ENCODE measurements at regions not wholly inside any gene's neighbourhood (a gene's known extent, or its start where the extent isn't known, plus 50 kb on each side); places are given as distances from the start of the nearest gene placed in this dataset.

DNA sequence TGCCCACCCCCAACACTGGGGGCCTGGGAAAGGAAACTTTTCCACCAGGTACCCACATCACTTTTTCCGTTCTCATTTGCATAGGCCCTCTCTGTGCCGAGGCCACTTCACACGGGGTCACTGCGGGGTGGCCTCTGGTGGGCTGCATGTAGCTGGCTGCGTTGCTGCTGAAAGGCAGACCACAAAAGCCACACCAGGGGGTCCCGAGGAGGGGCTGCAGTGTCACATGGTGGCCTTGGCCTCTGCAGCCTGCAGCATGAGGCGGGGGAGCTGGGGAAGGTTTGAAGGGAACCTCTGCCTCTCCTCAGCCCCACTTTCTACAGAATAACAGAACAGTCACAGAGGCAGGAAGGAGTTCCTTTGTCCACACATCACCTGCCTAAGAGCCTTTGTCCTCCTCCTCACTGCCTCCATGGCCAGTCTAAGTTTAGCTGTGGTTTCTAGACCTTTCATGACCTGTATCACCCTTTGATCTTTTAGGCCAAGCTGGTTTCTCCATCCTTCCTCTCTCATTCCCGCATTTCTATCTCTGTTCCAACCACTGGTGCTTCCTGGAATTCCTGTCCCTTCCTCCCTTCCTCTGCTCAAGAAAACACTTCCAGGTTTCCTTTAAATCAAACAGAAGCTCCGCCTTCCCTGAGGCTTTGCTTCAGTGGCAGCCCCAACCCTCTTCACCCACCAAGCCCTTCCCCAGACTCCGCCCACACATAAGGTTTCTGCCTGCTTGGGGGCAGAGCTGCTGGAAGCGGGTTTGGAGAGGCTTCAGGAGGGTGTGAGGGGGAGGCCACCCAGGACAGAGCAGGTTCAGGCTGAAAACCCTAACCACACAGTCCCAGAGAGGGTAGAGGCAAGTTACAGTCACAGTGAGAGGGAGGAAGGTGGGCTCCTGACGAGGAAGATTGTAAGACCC, 150.7 kb upstream of the TLE3 start:
- DNase-seq: peak; percentile 34
- in situ Hi-C loops (cut with MboI; ENCODE audit: low pct_unique_long_range_greater_than_20kb, low sequenced_read_pairs): no loop called here

DNA sequence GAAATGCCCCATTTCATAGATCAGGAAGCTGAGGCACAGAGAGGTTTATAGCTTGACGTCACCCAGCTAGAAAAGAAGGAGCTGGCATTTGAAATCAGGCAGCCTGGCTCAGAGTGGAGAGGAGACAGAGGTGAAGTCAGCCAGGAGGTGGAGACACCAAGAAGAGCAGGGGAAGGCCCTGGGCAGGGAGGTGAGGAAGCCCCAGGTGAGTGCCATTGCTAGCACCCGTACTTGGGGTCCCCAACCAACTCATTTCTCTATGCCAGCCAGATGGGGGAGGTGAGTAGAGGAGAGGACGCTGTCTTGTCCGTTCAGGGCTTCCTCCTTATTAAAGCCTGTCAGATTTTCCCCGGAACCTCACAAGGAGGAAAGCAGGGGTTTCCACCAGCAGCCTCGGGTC, 149.6 kb upstream of the TLE3 start:
- DNase-seq: no peak
- in situ Hi-C loops (cut with MboI; ENCODE audit: low pct_unique_long_range_greater_than_20kb, low sequenced_read_pairs): no loop called here

DNA sequence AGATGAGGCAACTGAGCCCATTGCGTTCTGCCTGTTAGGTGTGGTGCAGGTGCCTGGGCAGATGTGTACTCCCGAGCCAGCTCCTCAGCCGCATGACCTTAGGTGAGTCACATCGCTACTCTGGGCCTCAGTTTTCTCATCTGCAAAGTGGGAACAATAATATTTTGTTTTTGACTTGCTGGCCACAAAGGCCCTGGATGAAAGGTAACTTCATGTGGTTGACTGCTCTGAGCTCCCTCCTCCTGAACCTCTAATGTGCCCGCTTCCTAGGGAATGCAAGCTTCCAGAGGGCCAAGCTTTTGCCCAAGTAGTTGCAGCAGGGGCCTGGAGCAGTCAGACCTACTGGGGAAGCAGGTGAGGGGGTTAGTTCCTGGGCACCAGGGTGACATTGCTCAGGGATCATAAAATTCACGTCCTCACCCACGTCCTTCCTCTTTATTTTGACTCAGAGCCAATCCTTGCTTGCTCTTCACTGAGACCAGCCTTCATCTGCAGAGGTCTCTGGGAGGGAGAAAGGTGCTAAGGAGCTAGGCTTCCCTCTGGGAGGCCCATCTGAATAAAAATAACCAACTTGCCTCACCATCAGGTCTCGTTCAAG, 149.0 kb upstream of the TLE3 start:
- in situ Hi-C loops (cut with MboI; ENCODE audit: low pct_unique_long_range_greater_than_20kb, low sequenced_read_pairs): no loop called here
- no peak for DNase-seq

DNA sequence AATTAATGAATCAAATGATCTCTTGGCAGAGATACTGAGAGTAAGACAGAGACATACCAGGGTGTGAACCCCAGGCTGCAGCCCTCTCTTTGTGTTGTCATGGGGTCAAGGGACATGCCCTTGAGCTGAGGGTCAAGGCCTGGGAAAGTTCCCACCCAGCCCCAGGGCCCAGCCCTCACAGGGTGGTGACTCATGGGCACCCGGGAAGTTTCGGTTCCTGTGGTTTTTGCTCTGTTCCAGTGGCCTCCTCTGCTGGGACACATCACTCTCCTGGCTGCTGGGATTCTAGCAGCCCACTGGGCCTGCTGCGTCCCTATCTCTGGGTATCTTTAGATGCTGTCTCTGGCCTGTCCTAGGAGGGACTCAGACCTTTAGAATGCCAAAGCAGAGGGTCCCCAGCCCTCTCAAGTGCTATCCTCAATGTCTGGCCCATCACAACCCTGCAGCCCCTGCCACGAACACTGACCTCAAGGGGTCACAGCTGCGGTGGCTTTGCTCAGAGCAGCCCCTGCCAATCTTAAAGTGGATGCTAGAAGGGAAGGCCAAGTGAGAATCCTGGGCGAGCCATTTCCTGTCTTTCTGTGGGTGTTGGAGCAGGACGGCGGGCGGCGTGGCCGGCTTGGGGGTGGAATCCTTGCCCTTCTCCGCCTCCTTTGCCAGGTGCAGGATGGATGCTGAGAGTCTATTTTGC, 148.4 kb upstream of the TLE3 start:
- in situ Hi-C loops (cut with MboI; ENCODE audit: low pct_unique_long_range_greater_than_20kb, low sequenced_read_pairs): no loop called here

DNA sequence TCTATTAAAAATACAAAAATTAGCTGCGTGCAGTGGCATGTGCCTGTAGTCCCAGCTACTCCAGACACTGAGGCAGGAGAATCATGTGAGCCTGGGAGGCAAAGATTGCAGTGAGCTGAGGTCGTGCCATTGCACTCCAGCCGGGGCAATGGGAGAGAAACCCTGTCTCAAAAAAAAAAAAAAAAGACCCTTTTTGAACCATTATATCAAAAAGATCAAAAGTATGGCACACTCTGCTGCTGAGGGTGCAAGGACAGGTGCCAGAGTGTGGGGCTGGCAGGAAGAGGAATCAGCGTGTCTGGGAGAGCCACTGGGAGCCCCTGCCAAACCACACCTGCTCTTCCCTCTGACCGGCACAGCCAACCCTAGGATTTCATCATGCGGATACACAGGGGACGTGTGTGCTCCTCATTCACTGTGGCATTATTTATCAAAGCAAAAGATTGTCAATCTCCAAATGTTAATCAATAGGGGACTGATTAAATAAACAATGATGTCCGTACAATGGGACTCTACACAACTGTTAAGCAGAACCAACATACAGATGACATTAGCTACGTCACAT, 147.3 kb upstream of the TLE3 start:
- in situ Hi-C loops (cut with MboI; ENCODE audit: low pct_unique_long_range_greater_than_20kb, low sequenced_read_pairs): no loop called here

More for the DNA sequence above, 148.4 kb upstream of the TLE3 start:
- no peak for DNase-seq

DNA sequence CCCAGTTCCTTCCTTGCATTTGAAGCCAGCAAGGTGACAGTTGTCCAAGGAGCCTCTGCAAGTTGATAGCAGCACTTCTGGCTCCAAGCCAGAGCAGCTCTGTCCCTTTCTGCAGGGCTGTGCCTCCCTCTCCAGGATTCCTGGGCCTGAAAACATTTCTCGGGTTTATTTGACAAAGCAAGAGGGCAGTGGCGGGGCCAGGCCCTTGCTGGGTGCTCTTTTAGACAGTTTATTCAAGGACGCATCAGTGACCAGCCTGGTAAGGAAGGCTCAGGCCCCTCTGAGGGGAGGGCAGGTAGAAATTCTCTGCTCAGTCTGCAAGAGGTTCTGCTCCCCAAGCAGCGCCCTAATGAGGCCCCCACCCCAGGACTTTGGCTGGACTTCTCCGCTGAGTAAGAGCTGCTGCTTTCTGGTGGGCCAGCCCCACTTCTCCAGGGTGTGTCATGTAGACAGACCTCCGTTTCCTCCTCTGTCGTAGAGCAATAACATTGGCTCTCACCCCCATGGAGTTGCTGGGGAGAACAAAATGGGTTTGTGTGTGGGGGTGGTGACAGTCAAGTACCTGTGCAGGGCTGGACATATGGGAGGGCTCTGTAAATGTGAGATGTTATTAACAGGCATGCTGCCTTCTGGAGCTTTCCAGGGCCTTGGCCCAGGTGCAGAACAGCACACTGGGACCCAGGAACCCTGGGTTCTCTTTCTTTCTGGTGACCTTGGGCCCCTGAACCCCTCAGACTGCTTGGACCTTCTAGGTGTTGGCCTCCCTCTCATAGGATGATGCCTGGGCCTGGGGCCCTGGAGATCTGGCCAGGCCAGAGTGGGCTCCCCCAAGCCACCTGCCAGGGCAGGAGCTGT, 146.2 kb upstream of the TLE3 start:
- in situ Hi-C loops (cut with MboI; ENCODE audit: low pct_unique_long_range_greater_than_20kb, low sequenced_read_pairs): no loop called here
- no peak for DNase-seq

More for the DNA sequence above, 147.3 kb upstream of the TLE3 start:
- DNase-seq: no peak

DNA sequence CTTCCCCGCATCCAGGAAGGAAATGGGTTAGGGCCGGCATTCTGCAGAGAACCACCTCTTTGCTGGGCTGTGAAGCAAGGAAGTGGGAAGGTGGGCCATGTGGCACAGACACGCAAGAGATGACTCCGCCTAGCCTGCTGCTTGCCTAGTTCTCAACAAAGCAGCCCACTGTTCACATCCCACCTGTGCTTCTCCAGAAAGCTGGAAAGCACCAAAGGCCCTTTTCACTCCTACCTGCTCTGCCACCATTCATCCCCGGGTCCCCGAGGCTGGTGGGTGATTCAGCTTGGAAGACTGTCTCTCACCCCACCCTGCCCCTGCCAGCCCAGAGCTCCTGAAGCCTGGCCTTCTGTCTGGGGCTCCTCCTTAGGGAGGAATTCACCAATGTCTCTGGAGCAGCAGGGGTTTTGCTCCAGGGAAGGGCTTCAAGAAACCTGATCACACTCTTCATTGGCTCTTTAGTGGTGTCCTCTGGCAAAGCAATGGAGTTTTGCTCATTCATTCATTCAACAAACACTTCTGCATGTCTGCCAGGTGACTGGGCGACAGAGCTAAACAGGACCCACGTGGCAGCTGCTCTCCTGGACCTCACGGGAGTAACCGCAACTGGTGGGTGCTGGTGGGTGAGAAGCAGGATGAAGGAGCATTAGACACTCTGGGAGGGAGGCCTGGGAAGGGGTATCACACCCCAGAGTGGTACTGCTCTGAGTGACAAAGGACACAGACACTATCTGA, 145.4 kb upstream of the TLE3 start:
- no peak for DNase-seq
- in situ Hi-C loops (cut with MboI; ENCODE audit: low pct_unique_long_range_greater_than_20kb, low sequenced_read_pairs): no loop called here

DNA sequence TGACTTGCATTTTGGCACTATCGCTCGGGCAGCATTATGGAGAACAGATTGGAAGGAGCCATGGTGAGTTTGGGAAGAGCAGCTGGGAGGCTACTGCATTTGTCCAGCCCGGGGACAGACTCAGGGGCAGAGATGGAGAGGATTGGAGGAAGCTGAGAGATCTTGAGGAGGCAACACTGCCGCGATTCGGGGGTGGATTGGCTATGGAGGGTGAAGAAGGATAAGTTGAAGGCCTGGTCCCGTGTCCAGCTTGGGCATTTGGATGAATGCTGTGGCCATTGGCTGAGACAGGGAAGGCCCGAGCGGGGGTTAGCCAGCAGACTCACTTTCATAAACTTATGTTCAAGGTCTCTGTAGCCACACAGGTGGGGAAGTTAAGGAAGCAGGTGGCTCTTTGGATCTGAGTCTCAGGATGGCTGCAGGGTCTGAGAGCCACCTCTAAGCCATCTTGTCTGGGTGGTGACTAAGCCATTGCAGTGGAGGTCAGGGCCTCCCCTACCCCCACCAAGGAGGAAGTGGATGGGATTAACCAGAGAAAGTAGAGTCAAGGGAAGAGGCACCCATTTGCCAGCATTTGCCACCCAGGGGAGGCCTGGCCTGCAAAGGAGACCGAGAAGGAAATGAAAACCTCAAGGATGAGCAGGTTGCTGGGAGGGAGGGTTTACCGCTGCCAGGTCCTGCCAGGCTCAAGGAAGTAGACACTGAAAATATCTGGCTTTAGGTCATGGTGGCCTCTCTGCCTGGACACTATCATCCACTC, 144.0 kb upstream of the TLE3 start:
- in situ Hi-C loops (cut with MboI; ENCODE audit: low pct_unique_long_range_greater_than_20kb, low sequenced_read_pairs): no loop called here
- no peak for DNase-seq

DNA sequence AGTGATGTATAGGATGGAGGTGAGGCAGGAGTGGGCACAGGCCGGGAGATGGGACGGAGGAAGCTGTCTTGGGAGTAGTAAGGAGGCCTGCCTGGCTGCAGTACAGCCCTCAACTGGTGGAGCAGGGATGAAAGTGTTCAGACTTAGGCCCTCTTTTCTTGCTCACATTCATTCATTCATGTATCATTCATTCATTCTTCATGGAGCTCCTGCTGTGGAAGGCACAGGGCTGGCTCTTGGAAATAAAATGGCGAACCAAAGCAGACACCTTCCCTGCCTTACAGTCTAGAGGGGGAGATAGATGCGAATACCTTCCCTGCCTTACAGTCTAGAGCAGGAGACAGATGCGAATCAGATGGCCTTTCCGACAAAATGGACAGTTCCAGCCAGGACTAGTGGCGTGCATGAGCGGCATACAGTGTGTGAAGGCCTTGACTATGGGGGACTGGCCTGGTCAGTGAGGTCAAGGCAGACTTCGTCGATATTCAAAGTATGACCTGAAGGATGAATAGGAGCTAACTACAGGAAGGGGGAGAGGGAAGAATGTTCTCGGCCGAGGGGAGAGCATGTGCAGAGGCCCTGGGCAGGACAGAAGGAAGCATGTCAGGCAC, 143.2 kb upstream of the TLE3 start:
- no peak for DNase-seq
- in situ Hi-C loops (cut with MboI; ENCODE audit: low pct_unique_long_range_greater_than_20kb, low sequenced_read_pairs): no loop called here

DNA sequence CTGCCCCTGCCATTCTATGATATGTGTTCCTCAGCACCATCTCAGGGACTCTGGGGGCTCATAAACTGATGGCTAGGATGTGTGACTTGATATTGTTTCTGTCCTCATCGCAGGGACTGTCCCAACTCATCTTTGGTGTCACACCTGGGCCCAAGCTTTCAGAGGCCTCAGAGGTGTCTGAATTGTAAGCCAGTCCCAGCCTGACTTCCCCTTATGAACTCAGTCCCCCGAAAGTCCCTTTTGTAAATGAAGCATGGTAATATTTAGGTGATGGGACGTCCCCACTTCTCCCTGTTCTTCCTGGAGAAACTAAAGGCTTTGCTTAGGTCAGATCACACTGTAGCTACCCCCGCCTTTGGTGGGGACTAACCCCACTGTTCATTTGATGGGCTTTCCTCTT, 142.4 kb upstream of the TLE3 start:
- in situ Hi-C loops (cut with MboI; ENCODE audit: low pct_unique_long_range_greater_than_20kb, low sequenced_read_pairs): no loop called here
- DNase-seq: no peak

DNA sequence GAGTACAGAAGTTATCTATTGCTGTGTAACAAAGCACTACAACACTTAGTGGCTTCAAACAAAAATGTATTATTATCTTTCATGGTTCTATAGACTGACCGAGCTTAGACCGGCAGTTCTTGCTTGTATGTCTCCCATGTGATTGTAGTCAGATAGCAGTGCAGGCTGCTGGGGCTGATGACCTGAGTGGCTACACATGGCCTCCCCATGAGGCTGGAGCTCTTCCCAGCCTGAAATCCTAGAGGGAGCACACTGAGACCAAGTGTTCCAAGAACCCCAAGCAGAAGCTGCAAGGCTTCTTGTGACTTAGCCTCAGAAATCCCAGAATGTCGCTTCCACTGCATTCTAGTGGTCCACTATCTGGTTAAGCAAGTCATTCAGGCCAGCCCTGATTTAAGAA, 141.2 kb upstream of the TLE3 start:
- no peak for DNase-seq
- in situ Hi-C loops (cut with MboI; ENCODE audit: low pct_unique_long_range_greater_than_20kb, low sequenced_read_pairs): no loop called here

DNA sequence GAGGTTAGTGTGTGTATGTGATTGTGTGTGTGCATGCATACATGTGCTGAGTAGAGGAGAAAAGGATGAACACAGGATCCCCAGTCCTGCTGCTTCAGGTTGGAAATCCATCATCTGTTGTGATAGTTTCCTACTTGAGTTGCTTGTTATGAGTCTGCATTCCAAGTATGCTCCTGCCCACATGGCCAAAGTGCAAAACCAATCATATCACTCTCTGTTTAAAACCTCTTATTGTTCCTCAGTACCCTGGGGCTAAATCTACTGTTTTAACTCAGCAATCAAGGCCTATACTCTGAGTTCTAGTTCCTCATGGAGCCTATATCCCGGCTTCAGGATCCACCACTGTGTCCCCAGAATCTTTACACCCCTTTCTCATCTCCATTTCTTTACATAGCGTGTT, 139.9 kb upstream of the TLE3 start:
- DNase-seq: no peak
- in situ Hi-C loops (cut with MboI; ENCODE audit: low pct_unique_long_range_greater_than_20kb, low sequenced_read_pairs): no loop called here

DNA sequence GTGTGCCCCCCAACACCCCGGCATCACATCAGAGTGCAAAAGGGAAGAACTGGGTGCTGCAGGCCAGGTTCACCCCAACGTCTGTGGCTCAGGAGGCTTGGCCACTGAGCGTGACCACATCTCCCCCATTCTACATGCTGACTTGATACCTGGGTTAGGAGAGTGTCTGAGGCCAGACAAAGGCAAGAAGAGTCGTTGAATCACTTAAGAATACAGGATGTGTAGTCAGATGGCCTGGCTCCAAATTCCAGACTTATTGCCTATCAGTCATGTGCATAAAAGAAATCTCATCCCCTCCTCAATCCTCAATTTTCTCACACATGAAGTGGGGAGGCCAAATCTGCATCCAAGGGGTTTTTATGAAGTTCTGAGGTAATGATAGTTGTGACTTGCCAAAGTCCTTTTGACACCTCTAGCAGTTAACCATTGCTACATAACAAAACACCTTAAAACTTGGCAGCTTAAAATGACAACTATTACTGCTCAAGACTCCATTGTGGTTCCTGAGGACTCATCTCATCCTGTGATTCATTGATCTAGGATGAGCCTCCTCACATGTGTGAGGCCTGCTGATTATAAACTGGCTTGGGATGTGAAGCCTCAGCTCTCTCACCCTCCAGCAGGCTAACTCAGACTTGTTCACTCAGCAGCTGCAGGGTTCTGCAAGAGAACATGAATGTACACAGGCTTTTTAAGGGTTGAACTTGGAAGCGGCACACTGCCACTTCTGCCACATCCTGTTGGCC, 138.8 kb upstream of the TLE3 start:
- no peak for DNase-seq
- in situ Hi-C loops (cut with MboI; ENCODE audit: low pct_unique_long_range_greater_than_20kb, low sequenced_read_pairs): no loop called here

DNA sequence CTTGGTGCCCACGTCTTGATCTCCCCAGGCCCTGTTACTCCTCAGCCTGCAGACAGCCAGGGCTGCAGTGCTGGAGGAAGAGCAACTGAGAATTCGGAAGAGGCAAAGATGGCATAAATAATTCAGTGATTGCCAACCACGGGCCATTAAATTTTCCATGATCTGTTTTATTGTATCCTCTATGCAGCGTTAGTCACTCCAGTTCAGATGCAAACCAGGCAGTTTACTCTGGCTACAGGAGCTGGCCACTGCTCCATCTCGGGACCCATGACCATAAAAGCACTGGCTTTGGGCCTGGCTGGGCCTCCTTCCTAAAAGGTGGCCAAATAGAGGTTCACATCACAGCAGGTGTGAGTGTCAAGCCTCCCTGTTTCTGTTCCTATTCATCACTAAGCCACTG, 137.6 kb upstream of the TLE3 start:
- in situ Hi-C loops (cut with MboI; ENCODE audit: low pct_unique_long_range_greater_than_20kb, low sequenced_read_pairs): no loop called here
- no peak for DNase-seq

DNA sequence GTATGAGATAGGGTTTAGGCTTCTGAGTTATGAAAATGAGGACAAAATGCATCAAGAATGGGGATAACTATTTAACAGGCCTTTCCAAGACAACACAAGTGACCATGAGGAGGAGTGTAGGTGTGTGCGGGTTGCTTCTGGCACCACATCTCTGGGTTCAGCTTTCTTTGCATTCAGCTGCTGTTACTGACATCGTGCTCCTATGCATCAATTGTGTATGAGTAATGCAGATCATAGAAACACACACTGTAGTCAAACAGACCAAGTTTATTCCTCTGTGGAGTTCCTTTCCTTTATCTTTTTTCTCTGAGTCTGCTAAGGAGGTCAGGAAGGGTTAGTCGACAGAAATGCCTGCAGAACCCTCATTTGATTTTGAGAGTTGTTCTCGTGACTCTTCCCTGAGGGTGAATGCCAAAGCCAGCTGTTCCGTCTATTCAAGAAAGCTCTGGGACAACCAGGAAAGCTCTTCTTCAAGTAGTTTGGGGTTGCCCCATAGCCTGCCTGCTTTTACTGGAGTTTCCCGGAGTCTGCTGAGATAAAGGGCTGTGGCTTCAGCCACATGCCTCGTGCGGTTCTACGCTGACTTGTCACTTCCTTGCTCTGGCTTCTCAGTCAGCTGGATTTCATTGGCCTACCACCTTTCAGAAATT, 136.7 kb upstream of the TLE3 start:
- DNase-seq: no peak
- in situ Hi-C loops (cut with MboI; ENCODE audit: low pct_unique_long_range_greater_than_20kb, low sequenced_read_pairs): no loop called here

DNA sequence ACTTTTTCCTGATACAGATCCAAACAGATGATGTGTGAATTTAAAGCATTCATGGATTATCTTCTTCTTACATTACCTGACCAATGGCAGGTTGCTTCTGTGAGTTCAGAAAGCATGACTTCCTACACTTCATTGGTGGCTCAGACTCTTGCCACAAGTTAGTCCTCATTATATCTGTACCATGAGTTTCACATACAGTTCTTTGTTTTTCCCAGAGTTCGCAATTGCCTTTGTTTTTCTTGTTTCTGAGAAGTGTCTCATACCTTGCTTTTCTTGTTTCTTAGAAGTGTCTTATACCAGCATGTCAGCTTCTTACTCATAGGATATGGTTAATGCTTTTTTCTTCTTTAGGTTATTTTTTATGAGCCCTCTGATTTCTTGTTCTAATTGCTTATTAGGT, 133.8 kb upstream of the TLE3 start:
- in situ Hi-C loops (cut with MboI; ENCODE audit: low pct_unique_long_range_greater_than_20kb, low sequenced_read_pairs): no loop called here
- no peak for DNase-seq

All from KBM-7 (cell line).